NT2/D1 (cell line): ENCODE measurements at regions not wholly inside any gene's neighbourhood (a gene's known extent, or its start where the extent isn't known, plus 50 kb on each side); places are given as distances from the start of the nearest gene placed in this dataset.

ENCODE experiments used
- DNase-seq: peaks from one replicate; pipeline ENCODE4 v3.0.0-alpha.2; 2011; ENCODE audit warnings: low read depth, low spot score
- H3K27me3 ChIP-seq: 2 replicates; pipeline ENCODE4 v1.6.0; 2011; ENCODE audit warnings: mild to moderate bottlenecking; ENCODE audit not compliant: insufficient read length, insufficient read depth
- H3K36me3 ChIP-seq: 2 replicates; pipeline ENCODE4 v1.6.1; 2011; ENCODE audit warnings: mild to moderate bottlenecking, low read length, mixed read lengths; ENCODE audit not compliant: insufficient read depth, insufficient read length
- H3K4me1 ChIP-seq: 2 replicates; pipeline ENCODE4 v1.5.1; 2011; ENCODE audit not compliant: insufficient read depth, insufficient read length
- H3K4me3 ChIP-seq: 2 replicates; pipeline ENCODE4 v1.5.1; 2011; ENCODE audit warnings: low read depth; ENCODE audit not compliant: insufficient read length
- H3K9ac ChIP-seq: 2 replicates; pipeline ENCODE4 v1.6.0; 2011; ENCODE audit warnings: low read depth; ENCODE audit not compliant: insufficient read length
- H3K9me3 ChIP-seq: 2 replicates; pipeline ENCODE4 v1.5.1; 2011; ENCODE audit warnings: mild to moderate bottlenecking, low read length; ENCODE audit not compliant: insufficient read depth
- SUZ12 ChIP-seq: IDR thresholded peaks from 2 replicates; pipeline ENCODE4 v1.6.1; 2011; ENCODE audit not compliant: insufficient read length, insufficient read depth; ENCODE audit errors: extremely low read depth
- YY1 ChIP-seq: IDR thresholded peaks from 2 replicates; pipeline ENCODE4 v1.6.1; 2011; ENCODE audit not compliant: insufficient read length, insufficient read depth
- ZNF274 ChIP-seq: IDR thresholded peaks from 2 replicates; pipeline ENCODE4 v1.6.1; 2011; ENCODE audit warnings: mild to moderate bottlenecking, low read depth, low read length

DNA sequence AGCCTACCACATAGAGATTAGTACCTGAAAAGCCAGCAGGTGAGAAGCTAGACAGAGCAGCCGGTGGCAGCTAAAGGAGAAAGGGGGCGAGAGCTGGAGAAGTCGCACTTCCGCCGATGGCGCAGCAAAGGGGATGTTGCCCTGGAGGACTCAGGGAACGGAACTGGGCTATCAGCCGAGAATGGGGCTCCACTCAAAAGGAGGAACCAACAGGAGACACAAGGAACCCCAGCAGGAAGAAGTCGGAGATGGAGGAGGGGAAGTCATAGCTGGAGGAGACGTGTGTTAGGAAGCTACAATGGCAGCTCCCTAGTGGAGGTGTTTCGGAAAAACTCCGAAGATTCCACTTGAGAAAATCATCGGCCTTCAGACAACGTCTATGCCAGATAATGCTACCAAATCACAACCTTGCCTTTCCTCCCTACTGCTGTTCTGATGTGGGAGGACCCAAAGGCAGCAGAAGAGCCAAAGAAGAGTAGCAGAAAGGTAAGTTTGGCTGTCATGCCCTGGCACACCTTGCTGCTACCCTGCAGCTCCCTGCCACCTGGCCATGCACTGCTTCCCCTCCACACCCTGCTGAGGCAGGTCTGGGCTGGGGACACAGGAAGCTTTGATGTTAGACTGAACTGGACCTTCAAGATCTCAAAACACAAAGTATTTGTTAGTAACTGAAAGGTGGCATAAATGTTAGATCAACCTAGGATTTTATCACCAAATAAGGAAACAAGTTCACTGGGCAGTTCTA, 127.9 kb downstream of the DLEU7 start:
- H3K27me3 ChIP-seq, result no peaks in the 10 kb centered on the region
- no peaks in the 10 kb centered on the region for H3K4me1 ChIP-seq
- no peaks in the 10 kb centered on the region for H3K9me3 ChIP-seq
- H3K4me3 ChIP-seq, result no peak overlapping the region
- TF ChIP-seq SUZ12 (no peak), ZNF274 (no peak), YY1 (no peak)
- H3K9ac ChIP-seq, result no peak overlapping the region
- no peaks in the 10 kb centered on the region for H3K36me3 ChIP-seq
- no peak for DNase-seq

DNA sequence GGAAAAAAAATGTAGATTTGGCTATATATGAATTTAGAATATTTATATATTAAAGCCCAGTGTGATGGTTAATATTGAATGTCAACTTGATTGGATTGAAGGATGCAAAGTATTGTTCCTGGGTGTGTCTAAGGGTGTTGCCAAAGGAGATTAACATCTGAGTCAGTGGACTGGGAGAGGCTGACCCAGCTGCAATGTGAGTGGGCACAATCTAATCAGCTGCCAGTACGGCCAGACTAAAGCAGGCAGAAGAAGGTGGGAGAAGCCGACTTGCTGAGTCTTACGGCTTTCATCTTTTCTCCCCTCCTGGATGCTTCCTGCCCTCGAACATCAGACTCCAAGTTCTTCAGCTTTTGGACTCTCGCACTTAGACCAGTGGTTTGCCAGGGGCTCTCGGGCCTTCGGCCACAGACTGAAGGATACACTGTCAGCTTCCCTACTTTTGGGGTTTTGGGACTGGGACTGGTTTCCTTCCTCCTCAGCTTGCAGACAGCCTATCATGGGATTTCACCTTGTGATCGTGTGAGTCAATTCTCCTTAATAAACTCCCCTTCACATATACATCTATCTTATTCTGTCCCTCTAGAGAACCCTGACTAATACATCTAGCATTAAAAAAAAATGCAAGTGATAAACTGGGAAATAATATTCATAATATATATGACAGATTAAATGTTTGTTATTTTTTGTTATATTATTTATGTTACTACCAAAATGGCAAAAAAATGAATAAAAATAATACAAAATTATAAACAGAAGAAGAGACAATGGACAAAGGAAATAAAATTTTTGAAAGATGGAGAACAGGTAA, 122.4 kb downstream of the DLEU7 start:
- no peak for DNase-seq
- no peak overlapping the region for H3K9ac ChIP-seq
- no peak overlapping the region for H3K4me3 ChIP-seq
- H3K4me1 ChIP-seq, result no peaks in the 10 kb centered on the region
- H3K27me3 ChIP-seq, result no peaks in the 10 kb centered on the region
- H3K36me3 ChIP-seq, result no peaks in the 10 kb centered on the region
- TF ChIP-seq SUZ12, result no peak
- TF ChIP-seq YY1, result no peak
- no peak for TF ChIP-seq ZNF274
- no peaks in the 10 kb centered on the region for H3K9me3 ChIP-seq

DNA sequence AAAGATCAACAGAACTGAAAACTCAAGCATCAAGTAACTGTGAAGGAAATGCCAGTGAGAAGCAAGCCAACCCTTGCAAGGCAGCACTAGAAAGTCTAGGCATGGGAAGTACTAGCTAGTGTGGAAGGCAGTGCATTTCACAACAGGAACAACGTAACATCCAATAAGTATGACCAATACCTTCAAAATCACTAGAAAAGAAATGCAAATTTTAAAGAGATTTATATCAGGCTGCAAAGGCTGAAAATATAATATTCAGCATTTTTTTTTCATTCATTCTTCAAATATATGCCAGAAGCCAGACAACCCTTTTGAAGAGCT, 121.9 kb downstream of the DLEU7 start:
- Histone ChIP-seq H3K4me1 (no peaks in the 10 kb centered on the region), H3K9ac (no peak overlapping the region), H3K27me3 (no peaks in the 10 kb centered on the region), H3K36me3 (no peaks in the 10 kb centered on the region), H3K9me3 (no peaks in the 10 kb centered on the region), H3K4me3 (no peak overlapping the region)
- TF ChIP-seq YY1 (no peak), ZNF274 (no peak), SUZ12 (no peak)
- DNase-seq, result no peak

DNA sequence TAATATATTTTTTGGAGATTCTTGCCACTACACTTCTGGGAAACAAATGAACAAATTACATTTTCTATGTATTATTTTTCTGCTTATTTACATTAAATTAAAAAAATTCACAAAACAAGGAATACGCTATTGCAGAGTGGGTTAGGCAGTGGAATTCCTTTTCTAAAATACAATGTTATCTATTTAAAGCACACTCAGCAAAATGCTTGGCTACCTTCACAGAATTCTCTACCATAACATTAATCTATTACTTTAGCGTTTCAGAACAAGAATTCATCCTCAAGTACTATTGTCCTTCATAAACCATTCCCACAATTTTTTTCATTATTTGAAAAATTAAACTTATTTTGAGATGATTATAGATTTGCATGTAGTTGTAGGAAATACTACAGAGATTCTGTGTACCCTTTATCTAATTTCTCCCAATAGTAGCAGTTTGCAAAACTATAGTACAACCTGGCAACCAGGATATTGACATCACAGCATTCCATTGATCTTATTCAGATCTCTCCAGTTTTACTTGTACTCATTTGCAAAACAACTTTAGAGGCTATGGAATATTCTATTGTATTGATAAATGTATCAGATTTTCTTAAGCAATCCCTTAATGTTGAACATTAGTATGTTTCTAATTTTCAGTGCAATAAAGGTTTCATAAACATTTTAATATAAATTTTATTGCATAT, 120.9 kb downstream of the DLEU7 start:
- Histone ChIP-seq H3K9me3 (no peaks in the 10 kb centered on the region), H3K27me3 (no peaks in the 10 kb centered on the region), H3K4me3 (no peak overlapping the region), H3K36me3 (no peaks in the 10 kb centered on the region), H3K9ac (no peak overlapping the region), H3K4me1 (no peaks in the 10 kb centered on the region)
- no peak for DNase-seq
- no peak for TF ChIP-seq SUZ12
- no peak for TF ChIP-seq ZNF274
- no peak for TF ChIP-seq YY1

DNA sequence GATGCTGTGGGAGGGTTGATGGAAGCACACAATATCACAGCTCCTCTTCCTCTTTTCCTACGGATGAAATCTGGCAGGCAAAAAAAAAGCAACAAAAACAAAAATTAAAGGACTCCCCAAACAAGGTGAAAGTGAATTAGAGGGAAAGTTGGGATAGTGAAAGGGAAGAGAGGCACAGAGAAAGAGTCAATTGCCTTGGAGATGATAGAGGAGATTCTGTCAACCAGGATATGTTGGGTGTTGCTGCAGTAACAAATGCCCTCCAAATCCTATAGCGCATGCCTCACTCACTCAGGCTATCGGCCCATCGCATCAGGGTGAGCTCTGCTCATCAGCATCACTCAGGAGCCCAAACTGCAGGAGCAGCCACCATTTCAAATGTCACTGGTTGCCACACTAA, 119.1 kb downstream of the DLEU7 start:
- Histone ChIP-seq H3K9ac (no peak overlapping the region), H3K4me3 (no peak overlapping the region), H3K36me3 (no peaks in the 10 kb centered on the region), H3K27me3 (no peaks in the 10 kb centered on the region), H3K9me3 (no peaks in the 10 kb centered on the region), H3K4me1 (no peaks in the 10 kb centered on the region)
- TF ChIP-seq YY1 (no peak), SUZ12 (no peak), ZNF274 (no peak)
- DNase-seq, result no peak

DNA sequence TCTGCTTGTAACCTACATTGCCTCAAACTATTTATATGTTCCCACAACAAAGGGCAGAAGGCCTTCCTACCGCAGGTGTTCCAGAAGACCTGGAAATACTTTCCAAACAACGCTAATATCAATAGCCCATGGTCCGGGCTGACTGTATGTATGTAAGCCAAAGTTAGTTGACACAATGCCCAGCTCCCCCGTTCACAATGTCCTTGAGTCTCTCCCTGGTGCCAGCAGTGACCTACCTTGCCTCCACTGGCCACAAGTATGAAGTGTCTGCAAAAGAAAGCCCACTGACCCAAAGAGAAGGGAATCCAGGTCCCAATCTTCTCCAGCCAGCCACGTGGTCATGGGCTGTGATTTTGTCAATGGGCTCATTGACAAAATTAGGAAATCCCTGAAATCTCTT, 118.6 kb downstream of the DLEU7 start:
- no peak for DNase-seq
- Histone ChIP-seq H3K4me3 (no peak overlapping the region), H3K9me3 (no peaks in the 10 kb centered on the region), H3K9ac (no peak overlapping the region), H3K27me3 (no peaks in the 10 kb centered on the region), H3K4me1 (no peaks in the 10 kb centered on the region), H3K36me3 (no peaks in the 10 kb centered on the region)
- no peak for TF ChIP-seq ZNF274
- no peak for TF ChIP-seq YY1
- TF ChIP-seq SUZ12, result no peak

DNA sequence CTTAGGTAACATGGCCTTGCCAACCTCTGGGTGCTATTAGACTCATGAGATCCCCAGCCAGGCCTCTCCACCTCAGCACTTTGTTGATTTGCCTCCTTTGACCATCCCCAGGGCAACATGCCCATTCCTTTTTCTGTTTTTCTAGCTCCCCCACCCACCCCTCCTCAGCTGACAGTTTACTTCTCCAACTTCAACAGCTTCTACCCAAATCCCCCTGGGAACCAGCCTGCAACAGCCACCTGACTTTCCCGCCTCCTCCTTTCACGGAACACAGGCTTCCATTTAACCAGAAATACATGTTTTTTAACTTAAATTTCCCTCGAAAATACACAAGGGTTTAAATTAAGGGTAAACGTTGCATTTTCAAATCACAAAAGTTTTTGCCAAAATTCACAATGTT, 117.3 kb downstream of the DLEU7 start:
- Histone ChIP-seq H3K27me3 (no peaks in the 10 kb centered on the region), H3K9ac (no peak overlapping the region), H3K9me3 (peaks cover 7% of the 10 kb centered on the region; the same call in 1 of the 2 replicates), H3K36me3 (no peaks in the 10 kb centered on the region), H3K4me1 (no peaks in the 10 kb centered on the region), H3K4me3 (no peak overlapping the region)
- TF ChIP-seq SUZ12 (no peak), ZNF274 (no peak), YY1 (no peak)
- no peak for DNase-seq
